WTC11 (cell line): ENCODE measurements at regions not wholly inside any gene's neighbourhood (a gene's known extent, or its start where the extent isn't known, plus 50 kb on each side); places are given as distances from the start of the nearest gene placed in this dataset.

Source experiments
- CBFB ChIP-seq: sonication (generic); formaldehyde crosslinking; IDR thresholded peaks from 2 replicates; pipeline ENCODE4 v1.8.1; 2022; ENCODE audit warnings: mild to moderate bottlenecking, low read depth, missing genetic modification reagents
- TF ChIP-seq, protein P1 (sequence below): fragments of 200-600 bp; IDR thresholded peaks from 2 replicates; pipeline ENCODE4 v1.8.0; 2022; ENCODE audit warnings: antibody characterized with exemption
- TF ChIP-seq, protein P2 (sequence below): sonication (generic); formaldehyde crosslinking; conservative IDR thresholded peaks from 2 replicates; pipeline ENCODE4 v1.8.1; 2023; ENCODE audit warnings: mild to moderate bottlenecking, low read depth, missing genetic modification reagents, moderate library complexity
- TF ChIP-seq, protein P3 (sequence below): sonication (generic); formaldehyde crosslinking; IDR thresholded peaks from 2 replicates; pipeline ENCODE4 v1.8.1; 2023; ENCODE audit warnings: mild to moderate bottlenecking, missing genetic modification reagents, borderline replicate concordance
- TF ChIP-seq, protein P4 (sequence below): fragments of 250-450 bp; sonication (Bioruptor Pico); IDR thresholded peaks from 2 replicates; pipeline ENCODE4 v1.9.0; 2021; ENCODE audit warnings: mild to moderate bottlenecking
- TF ChIP-seq, protein P5 (sequence below): sonication (generic); formaldehyde crosslinking; IDR thresholded peaks from 2 replicates; pipeline ENCODE4 v1.8.1; 2022; ENCODE audit warnings: low read depth, mild to moderate bottlenecking, moderate library complexity, missing genetic modification reagents, borderline replicate concordance

DNA sequence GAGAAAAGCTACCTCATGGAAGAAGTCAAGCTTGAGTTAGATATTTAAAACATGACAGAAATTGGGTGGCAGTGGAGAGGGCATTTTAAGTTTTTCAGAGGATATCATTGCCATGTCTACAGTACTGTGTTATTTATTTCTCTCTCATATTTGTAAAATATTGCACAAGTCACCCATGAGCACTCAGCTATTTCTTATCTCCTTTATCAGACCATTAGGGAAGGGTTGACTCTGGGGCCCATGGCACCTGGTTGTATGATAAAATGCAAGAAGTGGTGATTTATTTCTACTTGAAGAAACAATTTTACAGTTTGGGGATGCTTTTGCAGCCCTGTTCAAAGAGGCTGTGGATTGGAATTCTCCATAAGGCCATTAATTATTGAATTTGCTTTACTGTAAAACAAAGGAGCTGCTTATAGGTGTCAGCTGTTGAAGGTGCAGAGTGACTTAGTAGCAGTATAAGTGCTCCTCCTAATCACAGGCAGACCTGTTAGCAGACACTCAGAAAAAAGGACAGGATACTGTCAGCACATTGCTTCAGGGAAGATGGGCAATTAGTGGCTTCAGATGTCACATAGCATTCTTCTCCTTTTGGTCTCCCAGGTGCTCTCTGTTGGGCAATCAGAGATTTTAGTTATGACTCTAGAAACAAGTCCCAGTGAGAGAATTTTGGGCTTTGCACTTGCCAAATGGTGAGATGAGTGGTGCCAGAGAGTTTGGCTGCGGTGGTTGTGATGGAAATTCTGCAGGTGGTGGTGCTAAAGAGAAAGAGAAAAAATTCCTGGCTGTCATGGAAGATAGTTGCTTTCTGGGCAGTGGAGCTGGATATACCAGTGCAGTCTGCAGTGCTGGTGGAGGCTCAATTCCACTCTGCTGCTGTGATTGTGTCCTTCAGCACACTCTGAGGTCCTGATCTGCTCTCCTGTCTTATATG lies 129.7 kb upstream of the ROPN1 start:
- TF ChIP-seq, protein P1, sequence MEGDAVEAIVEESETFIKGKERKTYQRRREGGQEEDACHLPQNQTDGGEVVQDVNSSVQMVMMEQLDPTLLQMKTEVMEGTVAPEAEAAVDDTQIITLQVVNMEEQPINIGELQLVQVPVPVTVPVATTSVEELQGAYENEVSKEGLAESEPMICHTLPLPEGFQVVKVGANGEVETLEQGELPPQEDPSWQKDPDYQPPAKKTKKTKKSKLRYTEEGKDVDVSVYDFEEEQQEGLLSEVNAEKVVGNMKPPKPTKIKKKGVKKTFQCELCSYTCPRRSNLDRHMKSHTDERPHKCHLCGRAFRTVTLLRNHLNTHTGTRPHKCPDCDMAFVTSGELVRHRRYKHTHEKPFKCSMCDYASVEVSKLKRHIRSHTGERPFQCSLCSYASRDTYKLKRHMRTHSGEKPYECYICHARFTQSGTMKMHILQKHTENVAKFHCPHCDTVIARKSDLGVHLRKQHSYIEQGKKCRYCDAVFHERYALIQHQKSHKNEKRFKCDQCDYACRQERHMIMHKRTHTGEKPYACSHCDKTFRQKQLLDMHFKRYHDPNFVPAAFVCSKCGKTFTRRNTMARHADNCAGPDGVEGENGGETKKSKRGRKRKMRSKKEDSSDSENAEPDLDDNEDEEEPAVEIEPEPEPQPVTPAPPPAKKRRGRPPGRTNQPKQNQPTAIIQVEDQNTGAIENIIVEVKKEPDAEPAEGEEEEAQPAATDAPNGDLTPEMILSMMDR: no peak
- TF ChIP-seq, protein P2, sequence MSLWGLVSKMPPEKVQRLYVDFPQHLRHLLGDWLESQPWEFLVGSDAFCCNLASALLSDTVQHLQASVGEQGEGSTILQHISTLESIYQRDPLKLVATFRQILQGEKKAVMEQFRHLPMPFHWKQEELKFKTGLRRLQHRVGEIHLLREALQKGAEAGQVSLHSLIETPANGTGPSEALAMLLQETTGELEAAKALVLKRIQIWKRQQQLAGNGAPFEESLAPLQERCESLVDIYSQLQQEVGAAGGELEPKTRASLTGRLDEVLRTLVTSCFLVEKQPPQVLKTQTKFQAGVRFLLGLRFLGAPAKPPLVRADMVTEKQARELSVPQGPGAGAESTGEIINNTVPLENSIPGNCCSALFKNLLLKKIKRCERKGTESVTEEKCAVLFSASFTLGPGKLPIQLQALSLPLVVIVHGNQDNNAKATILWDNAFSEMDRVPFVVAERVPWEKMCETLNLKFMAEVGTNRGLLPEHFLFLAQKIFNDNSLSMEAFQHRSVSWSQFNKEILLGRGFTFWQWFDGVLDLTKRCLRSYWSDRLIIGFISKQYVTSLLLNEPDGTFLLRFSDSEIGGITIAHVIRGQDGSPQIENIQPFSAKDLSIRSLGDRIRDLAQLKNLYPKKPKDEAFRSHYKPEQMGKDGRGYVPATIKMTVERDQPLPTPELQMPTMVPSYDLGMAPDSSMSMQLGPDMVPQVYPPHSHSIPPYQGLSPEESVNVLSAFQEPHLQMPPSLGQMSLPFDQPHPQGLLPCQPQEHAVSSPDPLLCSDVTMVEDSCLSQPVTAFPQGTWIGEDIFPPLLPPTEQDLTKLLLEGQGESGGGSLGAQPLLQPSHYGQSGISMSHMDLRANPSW: no peak
- TF ChIP-seq, protein P3, sequence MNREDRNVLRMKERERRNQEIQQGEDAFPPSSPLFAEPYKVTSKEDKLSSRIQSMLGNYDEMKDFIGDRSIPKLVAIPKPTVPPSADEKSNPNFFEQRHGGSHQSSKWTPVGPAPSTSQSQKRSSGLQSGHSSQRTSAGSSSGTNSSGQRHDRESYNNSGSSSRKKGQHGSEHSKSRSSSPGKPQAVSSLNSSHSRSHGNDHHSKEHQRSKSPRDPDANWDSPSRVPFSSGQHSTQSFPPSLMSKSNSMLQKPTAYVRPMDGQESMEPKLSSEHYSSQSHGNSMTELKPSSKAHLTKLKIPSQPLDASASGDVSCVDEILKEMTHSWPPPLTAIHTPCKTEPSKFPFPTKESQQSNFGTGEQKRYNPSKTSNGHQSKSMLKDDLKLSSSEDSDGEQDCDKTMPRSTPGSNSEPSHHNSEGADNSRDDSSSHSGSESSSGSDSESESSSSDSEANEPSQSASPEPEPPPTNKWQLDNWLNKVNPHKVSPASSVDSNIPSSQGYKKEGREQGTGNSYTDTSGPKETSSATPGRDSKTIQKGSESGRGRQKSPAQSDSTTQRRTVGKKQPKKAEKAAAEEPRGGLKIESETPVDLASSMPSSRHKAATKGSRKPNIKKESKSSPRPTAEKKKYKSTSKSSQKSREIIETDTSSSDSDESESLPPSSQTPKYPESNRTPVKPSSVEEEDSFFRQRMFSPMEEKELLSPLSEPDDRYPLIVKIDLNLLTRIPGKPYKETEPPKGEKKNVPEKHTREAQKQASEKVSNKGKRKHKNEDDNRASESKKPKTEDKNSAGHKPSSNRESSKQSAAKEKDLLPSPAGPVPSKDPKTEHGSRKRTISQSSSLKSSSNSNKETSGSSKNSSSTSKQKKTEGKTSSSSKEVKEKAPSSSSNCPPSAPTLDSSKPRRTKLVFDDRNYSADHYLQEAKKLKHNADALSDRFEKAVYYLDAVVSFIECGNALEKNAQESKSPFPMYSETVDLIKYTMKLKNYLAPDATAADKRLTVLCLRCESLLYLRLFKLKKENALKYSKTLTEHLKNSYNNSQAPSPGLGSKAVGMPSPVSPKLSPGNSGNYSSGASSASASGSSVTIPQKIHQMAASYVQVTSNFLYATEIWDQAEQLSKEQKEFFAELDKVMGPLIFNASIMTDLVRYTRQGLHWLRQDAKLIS (CRISPR knock-in tag): no peak
- TF ChIP-seq, protein P4, sequence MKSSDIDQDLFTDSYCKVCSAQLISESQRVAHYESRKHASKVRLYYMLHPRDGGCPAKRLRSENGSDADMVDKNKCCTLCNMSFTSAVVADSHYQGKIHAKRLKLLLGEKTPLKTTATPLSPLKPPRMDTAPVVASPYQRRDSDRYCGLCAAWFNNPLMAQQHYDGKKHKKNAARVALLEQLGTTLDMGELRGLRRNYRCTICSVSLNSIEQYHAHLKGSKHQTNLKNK (CRISPR knock-in tag): no peak
- TF ChIP-seq, protein P5, sequence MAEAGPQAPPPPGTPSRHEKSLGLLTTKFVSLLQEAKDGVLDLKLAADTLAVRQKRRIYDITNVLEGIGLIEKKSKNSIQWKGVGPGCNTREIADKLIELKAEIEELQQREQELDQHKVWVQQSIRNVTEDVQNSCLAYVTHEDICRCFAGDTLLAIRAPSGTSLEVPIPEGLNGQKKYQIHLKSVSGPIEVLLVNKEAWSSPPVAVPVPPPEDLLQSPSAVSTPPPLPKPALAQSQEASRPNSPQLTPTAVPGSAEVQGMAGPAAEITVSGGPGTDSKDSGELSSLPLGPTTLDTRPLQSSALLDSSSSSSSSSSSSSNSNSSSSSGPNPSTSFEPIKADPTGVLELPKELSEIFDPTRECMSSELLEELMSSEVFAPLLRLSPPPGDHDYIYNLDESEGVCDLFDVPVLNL (CRISPR knock-in tag): no peak
- TF ChIP-seq CBFB: no peak
